ENCODE measurements at regions not wholly inside any gene's neighbourhood (a gene's known extent, or its start where the extent isn't known, plus 50 kb on each side); places are given as distances from the start of the nearest gene placed in this dataset.

DNA sequence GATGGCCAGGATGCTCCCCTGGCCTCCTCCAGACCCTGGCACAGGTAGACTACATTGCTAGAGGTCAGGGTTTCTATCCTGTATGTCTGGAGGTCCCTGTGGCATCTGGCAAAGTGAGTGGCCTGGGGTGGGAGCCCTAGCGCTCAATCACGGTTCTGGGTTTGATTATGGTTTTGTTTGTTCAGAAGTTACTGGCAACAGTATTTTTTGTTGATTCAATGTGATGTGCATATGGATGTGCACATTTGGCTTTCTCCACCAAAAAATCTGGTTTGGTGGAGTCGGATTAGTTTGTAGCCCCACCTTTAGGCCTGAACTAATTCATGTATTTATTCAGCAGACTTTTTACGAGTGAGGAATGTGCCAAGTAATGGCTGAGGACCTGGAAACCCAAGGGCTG, 109.7 kb downstream of the VEGFA start:
- DNase-seq = no peak

DNA sequence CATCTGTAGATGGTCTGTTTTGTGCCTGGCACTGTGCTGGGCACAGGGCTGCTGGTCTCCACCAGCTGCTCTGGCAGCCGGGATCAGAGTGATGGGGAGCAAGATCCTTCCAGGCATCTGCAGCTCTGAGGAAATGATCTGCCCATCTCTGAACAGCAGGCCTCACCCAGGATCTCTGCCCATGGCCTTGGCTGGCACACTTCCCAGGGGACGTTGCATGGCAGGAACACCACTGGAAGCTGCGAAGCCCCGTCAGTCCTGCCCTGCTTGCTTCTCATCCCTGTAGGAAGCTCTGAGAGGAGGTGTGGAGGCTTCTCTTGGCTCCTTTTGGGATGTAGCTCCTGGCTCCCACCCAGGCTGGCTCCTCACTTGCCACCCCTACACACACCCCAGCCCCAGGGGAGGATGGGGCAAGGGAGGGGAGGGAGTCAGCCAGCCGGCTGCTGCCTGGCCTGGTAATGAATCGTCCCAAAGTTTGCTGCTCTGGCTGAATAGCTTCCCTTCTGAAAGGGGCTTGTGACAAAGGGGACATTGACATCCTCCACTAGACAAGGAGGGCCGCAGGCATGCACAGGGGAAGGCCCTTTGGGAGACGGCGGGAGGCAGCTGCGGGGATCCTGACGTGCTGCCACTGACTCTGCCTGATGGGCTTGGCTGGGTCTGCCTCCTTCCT, 108.9 kb downstream of the VEGFA start:
- no peak for DNase-seq

DNA sequence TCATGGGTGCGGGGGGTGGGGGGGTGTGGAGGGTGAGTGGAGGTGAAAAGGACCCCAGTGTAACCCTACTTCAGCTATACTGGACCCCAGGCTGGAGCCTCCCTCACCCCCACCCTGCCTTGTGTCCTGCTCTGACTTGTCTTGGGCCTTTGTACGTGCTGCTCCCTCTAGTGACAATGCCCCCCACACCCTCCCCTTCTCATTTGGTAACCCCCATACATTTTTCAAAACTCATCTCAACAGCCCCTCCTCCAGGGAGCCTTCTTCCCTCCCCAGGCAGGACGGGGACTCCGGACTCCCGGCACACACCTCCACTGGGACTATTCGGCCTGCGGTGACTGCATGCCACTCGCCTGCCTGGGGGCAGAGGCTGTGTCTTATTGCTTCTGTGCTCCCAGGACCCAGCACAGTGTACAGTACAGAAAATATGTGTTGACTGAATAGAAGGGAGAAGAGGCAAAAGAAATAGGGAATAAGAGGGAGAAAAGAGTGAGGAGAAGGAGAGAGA, 108.2 kb downstream of the VEGFA start:
- no peak for DNase-seq

DNA sequence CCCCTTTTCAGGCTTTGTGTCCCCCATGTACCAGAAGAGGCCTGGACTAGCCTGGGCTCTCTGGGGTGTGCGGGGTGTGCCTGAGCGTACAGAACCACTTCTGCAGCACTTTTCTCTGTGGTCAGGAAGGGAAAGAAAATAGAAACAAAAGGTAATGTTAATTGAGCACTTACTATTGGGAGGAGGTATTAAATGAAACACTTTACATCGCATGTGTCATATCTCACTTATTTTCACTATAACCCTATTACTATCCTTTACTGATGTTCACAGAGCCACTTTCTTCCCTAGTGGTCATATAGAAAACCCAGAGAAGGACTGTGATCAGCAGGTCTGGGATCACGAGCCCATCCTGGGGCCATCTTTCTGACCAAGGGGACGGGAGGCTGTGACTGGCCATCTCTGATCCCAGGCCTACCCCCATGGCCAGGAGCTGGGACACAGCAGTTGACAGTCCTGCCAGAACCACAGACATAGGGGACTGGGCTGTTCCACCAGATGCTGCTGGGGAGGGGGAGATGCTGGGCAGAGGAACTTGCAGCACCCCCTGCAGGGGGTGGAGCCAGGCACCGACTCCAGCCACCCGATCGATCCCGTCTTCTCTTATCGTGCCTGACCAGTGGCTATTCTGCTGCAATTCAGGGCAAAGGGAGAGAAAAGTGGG, 107.6 kb downstream of the VEGFA start:
- no peak for DNase-seq

DNA sequence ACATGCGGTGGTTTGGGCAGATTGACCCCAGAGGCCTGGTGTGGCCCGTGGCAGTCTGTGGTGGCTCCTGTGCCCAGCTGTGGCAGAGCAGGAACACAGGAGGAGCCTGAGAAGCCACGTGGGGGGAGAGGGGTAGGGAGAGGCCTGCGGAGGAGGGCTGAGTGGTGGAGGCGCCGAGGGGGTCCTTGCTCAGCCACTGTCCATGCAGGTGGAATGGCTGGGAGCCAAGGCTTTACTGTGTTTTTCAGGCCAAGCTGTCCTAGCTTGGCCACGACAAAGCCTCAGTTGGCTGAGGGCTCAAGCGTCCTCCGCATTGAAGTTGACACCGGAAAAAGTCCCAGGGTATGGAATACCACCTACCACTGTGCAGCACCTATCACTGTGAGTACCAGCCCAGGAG, 107.0 kb downstream of the VEGFA start:
- no peak for DNase-seq

DNA sequence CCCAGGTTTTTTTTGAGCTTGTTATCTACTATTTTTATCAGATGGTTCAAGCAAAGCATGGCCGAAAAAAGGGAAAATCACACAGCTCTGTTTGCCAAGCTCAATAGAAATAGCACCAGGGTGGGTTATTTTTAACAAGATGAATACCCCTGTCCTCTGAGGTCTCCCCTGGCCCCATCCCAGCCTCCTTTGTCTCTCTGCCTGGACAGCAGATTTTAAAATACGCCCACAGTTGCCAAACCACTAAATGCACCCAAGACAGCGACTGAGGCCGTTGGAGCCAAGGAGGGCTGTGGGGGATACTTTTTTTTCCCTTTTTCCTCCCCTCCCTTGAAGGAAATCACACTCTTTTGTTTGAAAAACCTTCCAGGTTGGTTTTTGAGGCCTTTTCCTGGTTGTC, 106.6 kb downstream of the VEGFA start:
- DNase-seq = no peak

DNA sequence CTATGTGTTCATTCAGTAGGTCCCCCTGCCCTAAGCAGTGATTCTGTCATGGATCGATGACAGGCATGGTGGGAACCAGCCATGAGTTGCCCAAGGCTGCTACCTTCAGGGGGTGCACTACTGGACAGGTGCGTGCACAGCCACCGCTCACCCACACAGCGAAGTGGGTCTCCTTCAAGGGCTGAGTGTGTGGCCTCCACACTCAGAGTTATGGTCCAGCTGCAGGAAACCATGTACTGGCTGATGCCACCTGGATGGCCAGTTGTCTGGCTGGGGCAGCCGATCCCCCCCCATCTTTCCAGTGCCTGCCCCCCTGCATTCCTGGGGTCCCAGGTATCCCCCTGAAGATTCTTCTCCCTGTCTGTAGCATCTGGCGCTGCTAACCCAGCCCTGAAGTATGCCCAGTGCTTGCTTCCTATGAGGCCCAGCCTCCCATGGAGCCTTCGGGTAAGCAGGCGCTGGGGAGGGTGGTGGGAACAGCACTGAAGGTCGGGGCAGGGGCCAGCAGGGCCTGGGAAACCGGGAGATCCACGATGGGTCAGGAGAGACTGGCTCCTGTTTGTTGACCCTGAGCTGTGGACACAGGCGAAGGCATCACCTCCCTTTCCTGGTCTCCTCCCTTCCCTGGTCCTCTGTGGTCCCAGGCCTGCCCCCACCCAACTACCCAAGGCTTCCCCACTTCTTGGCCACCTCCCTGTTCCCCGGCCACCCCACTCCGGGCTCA, 106.0 kb downstream of the VEGFA start:
- DNase-seq = no peak

DNA sequence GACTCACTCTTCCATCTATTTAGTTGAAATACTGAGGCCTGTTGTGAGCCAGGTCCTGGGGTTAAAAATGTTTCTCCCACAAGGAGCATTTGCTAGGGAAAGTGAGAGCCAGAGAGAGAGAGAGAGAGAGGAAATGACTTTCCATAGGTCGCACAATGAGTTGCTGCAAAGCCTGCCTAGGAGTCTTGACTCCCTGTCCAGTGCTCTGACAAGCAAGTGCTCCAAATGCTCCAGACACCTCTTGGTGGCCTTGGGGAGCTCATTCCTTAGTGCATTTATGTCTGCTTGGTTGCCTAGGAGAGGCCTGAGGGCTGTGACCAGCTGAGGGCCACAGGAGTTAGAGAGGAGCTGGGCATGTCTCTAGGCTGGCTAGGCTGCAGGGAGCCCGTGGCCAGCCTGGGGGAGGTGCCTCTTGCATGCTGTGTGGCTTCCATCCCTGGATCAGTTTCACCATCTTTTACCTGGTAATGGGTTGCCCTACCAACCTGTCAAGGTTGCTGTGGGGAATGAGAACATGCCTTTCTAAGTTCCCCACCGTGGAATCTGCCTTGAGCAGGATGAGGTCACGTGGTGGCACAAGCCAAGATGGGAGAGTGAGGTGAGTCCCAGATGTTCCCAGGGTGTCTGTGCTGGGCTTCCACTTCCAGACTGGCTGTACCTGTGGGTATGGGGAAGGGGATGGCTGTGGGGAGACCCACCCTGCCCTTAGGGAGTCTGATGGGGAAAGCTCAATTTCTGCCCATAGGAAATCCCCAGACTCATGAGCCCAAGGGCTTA, 105.0 kb downstream of the VEGFA start:
- DNase-seq = no peak

DNA sequence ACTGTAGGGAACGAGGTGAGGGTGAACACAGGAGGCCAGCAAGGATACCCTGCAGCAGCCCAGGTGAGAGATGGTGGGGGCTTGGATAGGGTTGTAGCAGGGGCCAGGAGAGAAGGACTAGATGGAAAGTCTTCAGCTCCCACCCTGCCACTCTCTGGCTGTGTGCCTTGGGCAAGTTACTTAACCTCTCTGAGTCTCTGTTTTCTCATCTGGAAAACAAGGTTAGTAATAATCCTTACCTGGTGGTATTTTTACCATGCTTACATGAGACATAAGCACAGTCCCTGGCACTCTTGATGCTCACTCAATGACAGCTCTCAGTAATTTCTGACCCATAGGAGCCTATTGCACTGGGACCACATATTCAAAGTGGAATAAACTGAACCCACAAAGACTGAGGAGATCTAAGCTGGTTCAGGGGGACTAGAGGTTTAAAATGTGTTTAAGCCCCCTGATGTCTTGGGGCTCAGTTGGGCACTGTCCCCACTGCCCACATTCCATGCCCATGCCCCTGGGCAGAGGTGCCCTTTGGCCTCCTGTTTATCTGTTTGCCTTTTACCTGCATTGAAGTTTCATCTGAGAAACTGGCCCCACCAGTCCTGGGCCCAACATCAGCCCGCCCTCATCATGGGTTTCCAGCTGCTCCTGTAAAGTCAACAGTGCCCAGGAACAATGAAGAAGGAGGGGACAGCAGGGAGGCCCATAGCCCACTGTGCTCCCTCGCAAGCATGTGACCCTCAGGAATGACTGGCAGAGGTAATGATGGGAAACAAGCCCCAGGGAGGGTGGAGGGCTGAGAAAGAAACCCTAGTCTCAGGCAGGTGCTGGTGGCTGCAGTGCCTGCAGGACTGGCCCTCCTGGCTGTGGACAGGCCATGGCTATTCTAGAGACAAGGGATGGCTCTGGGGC, 104.0 kb downstream of the VEGFA start:
- no peak for DNase-seq

DNA sequence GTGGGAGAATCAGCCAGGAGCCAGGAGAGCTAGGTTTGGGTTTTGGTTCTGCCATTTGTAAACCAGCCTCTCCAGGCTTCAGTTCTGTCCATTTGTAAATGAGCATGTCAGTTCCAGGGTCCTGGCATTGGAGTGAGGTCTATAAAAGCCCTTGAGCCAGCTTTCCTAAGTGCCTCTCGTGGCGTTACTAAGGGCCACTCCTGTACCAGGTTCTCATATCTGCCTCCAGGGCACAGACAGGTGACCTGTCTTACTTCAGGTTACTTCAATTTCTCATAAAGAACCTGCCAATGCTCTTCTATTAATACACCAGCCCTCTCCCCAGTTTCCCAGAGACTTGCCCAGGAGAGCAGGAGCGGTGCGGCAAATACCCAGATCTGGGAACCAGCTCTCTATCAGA, 101.9 kb downstream of the VEGFA start:
- DNase-seq = no peak

DNA sequence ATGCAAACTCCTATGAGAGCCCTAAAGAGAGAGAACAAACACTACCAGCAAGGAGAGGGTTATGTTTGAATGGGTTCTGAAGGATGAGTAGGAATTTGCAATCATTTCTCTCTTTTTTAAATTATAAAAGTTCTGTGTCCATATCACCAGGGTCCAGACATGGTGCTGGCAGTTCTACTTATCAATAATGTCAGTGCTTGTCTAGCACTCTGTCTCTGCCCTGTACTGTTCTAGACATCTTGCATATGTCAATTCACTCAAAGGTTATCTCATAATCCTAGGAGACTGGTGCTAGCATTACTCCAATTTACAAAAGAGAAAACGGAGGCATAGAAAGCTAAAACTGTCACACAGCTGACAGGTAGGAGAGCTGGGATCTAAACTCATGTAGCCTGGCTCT, 101.3 kb downstream of the VEGFA start:
- no peak for DNase-seq

DNA sequence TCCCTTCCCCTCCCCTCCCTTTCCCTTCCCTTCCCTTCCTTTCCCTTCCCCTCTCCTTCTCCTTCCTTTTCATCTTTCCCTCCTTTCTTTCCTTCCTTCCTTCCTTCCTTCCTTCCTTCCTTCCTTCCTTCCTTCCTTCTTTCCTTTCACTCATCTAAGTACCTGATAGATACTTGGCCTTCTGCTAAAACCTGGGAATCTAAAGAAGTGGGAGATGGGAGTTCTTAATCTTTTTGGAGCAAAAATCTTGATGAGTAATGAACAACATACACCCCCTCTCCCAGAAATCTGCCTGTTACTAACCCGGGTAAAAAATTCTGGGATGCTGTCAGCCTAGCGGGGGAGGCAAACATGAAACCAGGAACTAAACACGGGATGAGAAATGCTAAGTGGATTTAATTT, 100.7 kb downstream of the VEGFA start:
- no peak for DNase-seq

DNA sequence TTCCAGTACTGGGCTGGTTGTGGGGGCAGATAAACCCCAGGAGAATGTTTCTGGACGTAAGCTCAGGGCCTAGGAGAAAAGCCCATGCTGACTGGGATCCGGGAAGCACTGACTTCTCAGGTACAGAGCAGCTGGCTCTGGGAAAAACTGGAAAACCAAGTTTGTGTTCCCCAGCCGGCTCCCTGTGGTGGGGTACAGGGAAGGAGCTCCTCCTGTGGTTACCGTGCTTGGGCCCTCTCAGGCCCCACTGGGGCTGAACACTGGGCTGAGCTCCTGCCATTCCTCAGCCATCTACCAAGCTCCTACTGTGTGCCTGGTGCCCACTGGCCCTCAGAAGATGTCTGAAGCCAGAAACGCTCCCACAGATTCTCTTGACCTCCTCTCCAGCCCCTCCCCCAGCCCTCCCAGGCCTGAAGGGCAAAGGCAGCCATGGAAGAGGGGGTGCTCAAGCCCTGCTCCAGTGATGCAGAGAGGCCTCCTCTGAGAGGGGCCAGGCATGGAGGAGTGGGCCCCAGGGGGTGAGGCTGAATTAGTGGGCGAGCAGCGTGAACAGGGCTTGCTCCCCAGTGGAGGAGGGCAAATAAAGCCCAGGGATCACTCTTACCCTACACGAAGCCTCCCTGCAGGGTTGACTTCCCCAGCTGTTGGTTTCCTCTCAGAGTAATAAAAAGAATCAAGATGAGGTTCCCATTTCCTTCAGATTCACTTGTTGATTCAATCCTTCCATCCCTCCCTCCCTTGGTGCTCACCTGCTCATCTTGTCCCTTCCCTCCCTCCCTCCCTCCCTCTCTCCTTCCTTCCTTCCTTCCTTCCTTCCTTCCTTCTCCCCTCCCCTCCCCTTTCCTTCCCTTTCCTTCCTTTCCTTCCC, 100.0 kb downstream of the VEGFA start:
- no peak for DNase-seq

DNA sequence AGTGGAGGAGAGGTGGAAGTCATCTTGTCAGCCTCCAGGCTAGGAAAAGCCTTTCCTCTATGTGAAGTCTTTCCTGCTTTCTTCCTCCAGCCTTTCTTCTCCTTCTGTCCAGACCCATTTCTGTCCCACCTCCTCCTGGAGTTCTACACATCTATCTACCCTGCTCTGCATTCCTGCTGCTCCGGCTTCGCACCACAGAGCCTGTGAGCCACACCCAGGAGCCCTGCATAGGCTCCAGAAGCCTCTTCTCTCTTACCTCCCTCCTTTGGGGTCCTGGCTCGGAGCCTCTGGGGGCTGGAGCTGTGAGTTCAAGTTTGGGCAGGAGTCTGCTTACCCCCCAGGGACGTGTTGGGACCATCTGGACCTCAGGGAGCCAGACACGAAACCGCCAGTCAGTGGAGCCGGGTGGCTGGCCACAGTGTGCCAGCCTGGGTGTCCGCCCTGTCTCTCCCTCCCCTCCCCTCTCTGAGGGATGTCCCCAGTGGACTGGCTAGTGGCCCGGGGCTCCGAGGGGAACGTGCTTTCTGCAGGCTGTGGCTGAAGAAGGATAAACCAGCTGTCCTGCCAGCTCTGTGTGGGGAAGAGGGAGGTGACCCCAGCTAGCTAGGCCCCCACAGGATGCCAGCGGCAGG, 99.2 kb downstream of the VEGFA start:
- no peak for DNase-seq

DNA sequence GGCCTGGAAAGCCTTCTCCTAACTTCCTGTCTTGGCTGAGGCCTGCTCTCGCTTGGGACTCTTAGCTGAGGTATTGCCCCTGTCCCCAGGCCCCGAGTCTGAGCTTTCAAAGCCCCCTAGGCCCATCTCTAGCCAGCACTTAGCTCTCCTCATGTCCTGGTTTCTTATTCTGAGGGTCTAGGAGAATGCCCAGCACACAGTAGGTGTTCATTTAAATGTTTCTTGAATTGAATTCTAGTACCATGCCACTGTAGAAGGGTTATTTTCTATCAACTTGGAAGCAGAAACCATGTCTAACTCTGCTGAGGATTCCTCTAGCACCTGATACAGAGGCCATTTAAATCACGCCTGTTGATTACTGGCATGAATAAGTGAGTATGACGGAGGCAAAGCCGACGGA, 98.5 kb downstream of the VEGFA start:
- DNase-seq = no peak

DNA sequence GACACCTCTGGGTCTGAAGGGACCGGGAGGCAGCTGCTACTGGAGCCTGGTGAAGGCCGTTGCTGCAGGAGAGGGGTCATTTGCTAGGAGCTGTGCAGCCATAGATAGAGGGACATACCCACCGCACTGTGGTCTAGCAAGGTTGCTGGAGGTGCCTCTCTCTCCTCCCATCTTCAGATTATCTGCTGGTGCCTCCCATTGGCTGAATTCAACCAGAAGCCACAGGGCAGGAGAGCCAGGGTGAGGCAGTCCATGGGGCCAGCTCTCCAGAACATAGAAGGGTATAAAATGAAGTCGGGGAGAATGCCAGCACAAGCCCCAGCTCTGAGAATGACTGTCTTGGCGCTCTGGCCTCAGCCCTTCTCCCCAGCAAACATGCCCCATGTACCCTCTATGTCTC, 98.0 kb downstream of the VEGFA start:
- DNase-seq = no peak

DNA sequence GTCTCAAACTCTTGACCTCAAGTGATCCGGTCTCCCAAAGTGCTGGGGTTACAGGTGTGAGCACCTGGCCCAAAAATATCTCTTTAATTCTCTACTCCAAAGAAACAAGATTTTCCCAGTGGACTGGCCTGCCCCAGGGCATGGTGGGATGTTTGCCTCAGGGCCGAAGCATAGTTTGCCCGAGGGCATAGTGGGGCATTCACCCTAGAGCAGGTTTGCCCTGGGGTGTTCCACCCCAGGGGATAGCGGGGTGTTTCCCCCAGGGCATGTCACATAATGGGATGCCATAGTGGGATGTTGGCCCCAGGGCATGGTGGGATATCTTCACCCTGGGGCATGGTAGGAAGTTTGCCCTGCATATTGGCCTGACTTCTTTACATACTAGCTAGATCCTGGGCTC, 97.2 kb downstream of the VEGFA start:
- no peak for DNase-seq

DNA sequence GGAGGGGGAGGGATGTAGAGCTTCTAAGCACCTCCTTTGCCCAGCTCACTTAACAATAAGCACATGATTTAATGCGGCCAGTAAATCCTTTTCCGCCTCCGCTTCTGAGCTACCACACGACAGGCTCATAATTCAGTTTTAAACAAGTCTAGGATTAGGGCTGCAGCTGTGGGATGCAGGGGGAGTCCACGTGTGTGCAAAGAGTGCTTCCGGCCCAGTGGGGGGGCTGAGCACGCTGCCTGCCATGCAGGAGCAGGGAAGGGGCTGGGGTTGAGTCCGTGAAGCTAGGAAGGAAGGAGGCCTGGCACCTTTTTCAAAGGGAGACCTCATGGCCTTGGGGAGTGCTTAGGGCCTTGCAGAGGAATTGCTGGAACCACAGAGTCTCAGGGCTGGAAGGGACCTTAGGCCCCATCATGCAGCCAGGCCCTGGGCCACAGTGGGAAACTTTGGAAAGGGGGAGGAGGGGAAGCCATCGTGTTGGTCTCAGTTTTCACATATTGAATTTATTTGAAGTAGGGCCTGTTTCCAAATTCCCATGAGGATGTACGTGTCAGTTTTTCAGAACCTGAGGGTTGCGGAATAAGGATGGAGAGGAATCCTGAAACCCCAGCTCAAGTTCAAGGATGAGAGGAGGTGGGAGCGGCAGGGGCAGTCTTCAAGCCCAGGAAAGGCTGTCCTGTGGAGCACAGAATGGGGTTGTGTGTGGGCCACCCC, 96.1 kb downstream of the VEGFA start:
- no peak for DNase-seq

DNA sequence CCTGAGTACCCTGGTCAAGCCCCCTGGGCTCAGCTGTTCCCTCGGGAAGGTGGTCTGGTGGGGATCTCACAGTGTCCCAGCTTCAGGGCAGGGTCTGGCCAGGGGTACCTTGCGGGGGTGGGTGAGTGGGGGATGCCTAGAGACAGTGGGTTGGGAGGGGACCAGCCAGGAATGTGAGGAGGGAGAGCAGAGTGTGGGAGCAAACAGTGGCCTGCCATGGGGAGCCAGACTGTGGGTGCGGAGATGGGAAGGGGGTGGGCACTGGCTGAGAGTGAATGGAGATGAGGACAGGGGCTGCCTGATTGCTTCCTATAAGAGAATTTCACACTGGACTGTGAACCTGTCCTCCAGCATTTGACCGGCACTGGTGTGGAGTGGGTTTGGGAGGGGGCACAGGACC, 95.1 kb downstream of the VEGFA start:
- no peak for DNase-seq

DNA sequence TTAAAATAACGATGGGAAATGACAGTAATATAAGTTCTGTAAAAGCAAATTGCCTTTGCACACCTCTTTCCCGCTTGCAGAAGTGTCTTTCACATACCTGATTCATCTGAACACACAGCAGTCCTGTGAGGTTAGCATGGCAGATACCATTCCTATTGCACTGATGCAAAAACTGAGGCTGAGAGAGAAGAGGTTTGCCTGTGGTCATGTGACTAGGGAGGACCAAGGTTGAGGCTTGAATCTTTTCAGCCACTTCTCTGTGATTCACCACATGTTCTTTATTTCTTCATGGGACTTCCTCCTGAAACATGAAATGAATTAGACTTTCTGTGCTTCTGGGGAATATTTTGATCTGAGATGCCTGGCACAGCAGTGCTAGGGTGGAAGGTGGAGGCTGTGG, 92.9 kb downstream of the VEGFA start:
- DNase-seq = no peak
